OCI-LY3 (cell line): ENCODE measurements at regions not wholly inside any gene's neighbourhood (a gene's known extent, or its start where the extent isn't known, plus 50 kb on each side); places are given as distances from the start of the nearest gene placed in this dataset.

Experiments
- H2AFZ ChIP-seq: fragments of 200-600, 300-600 bp; shearing (Covaris generic); 2 replicates; pipeline ENCODE4 v1.6.0; 2014; ENCODE audit warnings: antibody characterized with exemption, low read depth, low read length
- H3K27ac ChIP-seq: fragments of 200-600, 300-600 bp; sonication (generic); 2 replicates; pipeline ENCODE4 v1.5.1; 2014; ENCODE audit warnings: mild to moderate bottlenecking, low read length, moderate library complexity, mixed read lengths
- H3K27me3 ChIP-seq: fragments of 200-600, 300-600 bp; sonication (generic); 2 replicates; pipeline ENCODE4 v1.6.1; 2014; ENCODE audit warnings: low read depth, low read length, mixed read lengths
- H3K36me3 ChIP-seq: fragments of 200-600, 300-600 bp; sonication (generic); replicated peaks from 2 replicates; pipeline ENCODE3; 2014; ENCODE audit warnings: low read depth, low read length, mixed read lengths
- H3K4me1 ChIP-seq: fragments of 300-600, 200-600 bp; sonication (generic); 2 replicates; pipeline ENCODE4 v1.6.1; 2014; ENCODE audit warnings: low read length, mixed read lengths
- H3K4me2 ChIP-seq: fragments of 200-600, 300-600 bp; sonication (generic); 2 replicates; pipeline ENCODE4 v1.6.1; 2014; ENCODE audit warnings: low read length, mixed read lengths
- H3K4me3 ChIP-seq: fragments of 300-600, 200-600 bp; sonication (generic); 2 replicates; pipeline ENCODE4 v1.5.1; 2014; ENCODE audit warnings: antibody characterized with exemption, mild to moderate bottlenecking, low read length, moderate library complexity
- H3K79me2 ChIP-seq: fragments of 300-600, 200-600 bp; shearing (Covaris generic); 2 replicates; pipeline ENCODE4 v1.6.1; 2014; ENCODE audit warnings: mild to moderate bottlenecking, low read length, mixed read lengths
- H3K9ac ChIP-seq: fragments of 300-600, 200-600 bp; shearing (Covaris generic); 2 replicates; pipeline ENCODE4 v1.6.0; 2014; ENCODE audit warnings: mild to moderate bottlenecking, low read length, moderate library complexity
- H3K9me3 ChIP-seq: fragments of 200-600, 300-600 bp; shearing (Covaris generic); 2 replicates; pipeline ENCODE4 v1.6.1; 2014; ENCODE audit warnings: low read length, mixed read lengths; ENCODE audit not compliant: insufficient read depth
- H4K20me1 ChIP-seq: fragments of 200-600, 300-600 bp; sonication (generic); 2 replicates; pipeline ENCODE4 v1.6.1; 2016; ENCODE audit warnings: low read length, mixed read lengths; ENCODE audit not compliant: insufficient read depth
- EZH2phosphoT487 ChIP-seq: fragments of 200-600 bp; shearing (Covaris generic); IDR thresholded peaks from 2 replicates; pipeline ENCODE4 v1.6.1; 2018; ENCODE audit warnings: antibody characterized with exemption, mixed run types, low read depth
- TF ChIP-seq, protein P1 (sequence below): fragments of 200-600, 300-600 bp; sonication (generic); IDR thresholded peaks from 2 replicates; pipeline ENCODE4 v1.5.1; 2014; ENCODE audit warnings: antibody characterized with exemption, low read length, low read depth

DNA sequence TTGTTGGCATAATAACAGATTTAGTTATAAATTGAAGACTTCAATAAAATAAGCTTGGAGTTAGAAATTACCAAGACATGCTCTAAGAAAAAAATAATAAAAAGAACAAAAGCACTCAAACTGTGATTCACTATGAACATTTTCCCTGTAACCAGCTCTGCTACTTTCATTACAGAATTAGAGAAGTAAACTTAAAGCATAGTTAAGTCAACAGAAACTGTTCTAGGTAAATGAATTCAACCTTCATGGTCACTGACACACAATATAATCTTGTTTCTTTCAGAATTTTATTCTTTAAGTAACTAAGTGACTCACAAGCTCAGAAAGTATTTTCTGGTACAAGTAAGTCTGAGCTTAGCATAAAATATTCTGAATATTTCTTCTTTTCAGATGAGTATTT is 136.3 kb downstream of the KLF5 start:
- no peaks in the 10 kb centered on the region for H3K9me3 ChIP-seq
- H3K4me2 ChIP-seq: no peak overlapping the region
- no peak overlapping the region for H3K4me3 ChIP-seq
- H3K36me3 ChIP-seq: no peaks in the 10 kb centered on the region
- peaks cover 8% of the 10 kb centered on the region for H3K4me1 ChIP-seq
- H2AFZ ChIP-seq: no peak overlapping the region
- H3K79me2 ChIP-seq: no peaks in the 10 kb centered on the region
- no peaks in the 10 kb centered on the region for H4K20me1 ChIP-seq
- H3K27me3 ChIP-seq: no peaks in the 10 kb centered on the region
- H3K27ac ChIP-seq: no peak overlapping the region
- no peak for TF ChIP-seq EZH2phosphoT487
- TF ChIP-seq, protein P1, sequence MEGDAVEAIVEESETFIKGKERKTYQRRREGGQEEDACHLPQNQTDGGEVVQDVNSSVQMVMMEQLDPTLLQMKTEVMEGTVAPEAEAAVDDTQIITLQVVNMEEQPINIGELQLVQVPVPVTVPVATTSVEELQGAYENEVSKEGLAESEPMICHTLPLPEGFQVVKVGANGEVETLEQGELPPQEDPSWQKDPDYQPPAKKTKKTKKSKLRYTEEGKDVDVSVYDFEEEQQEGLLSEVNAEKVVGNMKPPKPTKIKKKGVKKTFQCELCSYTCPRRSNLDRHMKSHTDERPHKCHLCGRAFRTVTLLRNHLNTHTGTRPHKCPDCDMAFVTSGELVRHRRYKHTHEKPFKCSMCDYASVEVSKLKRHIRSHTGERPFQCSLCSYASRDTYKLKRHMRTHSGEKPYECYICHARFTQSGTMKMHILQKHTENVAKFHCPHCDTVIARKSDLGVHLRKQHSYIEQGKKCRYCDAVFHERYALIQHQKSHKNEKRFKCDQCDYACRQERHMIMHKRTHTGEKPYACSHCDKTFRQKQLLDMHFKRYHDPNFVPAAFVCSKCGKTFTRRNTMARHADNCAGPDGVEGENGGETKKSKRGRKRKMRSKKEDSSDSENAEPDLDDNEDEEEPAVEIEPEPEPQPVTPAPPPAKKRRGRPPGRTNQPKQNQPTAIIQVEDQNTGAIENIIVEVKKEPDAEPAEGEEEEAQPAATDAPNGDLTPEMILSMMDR: no peak
- H3K9ac ChIP-seq: no peak overlapping the region

GRCh38 chr13:73194310-73194709 is 135.5 kb downstream of the KLF5 start:
- no peaks in the 10 kb centered on the region for H4K20me1 ChIP-seq
- H3K27me3 ChIP-seq: no peaks in the 10 kb centered on the region
- H3K36me3 ChIP-seq: no peaks in the 10 kb centered on the region
- H3K27ac ChIP-seq: no peak overlapping the region
- no peak overlapping the region for H3K9ac ChIP-seq
- no peak for TF ChIP-seq EZH2phosphoT487
- TF ChIP-seq, protein P1: no peak
- no peaks in the 10 kb centered on the region for H3K79me2 ChIP-seq
- H3K9me3 ChIP-seq: no peaks in the 10 kb centered on the region
- no peak overlapping the region for H2AFZ ChIP-seq
- H3K4me1 ChIP-seq: peaks cover 16% of the 10 kb centered on the region
- H3K4me2 ChIP-seq: no peak overlapping the region
- H3K4me3 ChIP-seq: no peak overlapping the region

- Histone ChIP-seq H3K4me3 (no peak overlapping the region), H3K9ac (no peak overlapping the region), H3K4me1 (peaks cover 17% of the 10 kb centered on the region), H4K20me1 (no peaks in the 10 kb centered on the region), H3K79me2 (no peaks in the 10 kb centered on the region), H3K27ac (no peak overlapping the region), H2AFZ (no peak overlapping the region), H3K36me3 (no peaks in the 10 kb centered on the region), H3K4me2 (no peak overlapping the region), H3K9me3 (no peaks in the 10 kb centered on the region), H3K27me3 (no peaks in the 10 kb centered on the region)
- TF ChIP-seq, protein P1: no peak
- TF ChIP-seq EZH2phosphoT487: no peak
Observed at GRCh38 chr13:73193554-73193953, 134.7 kb downstream of the KLF5 start.

- Histone ChIP-seq H3K9me3 (no peaks in the 10 kb centered on the region), H3K4me1 (peaks cover 17% of the 10 kb centered on the region), H2AFZ (peak overlapping the region; percentile 61), H3K4me2 (peak overlapping the region; percentile 61), H3K36me3 (no peaks in the 10 kb centered on the region), H4K20me1 (no peaks in the 10 kb centered on the region), H3K27ac (no peak overlapping the region), H3K27me3 (no peaks in the 10 kb centered on the region), H3K4me3 (peak overlapping the region; percentile 27; the same call in 1 of the 2 replicates), H3K9ac (no peak overlapping the region), H3K79me2 (no peaks in the 10 kb centered on the region)
- no peak for TF ChIP-seq EZH2phosphoT487
- TF ChIP-seq, protein P1: no peak
Observed at GRCh38 chr13:73190477-73190876, 131.7 kb downstream of the KLF5 start.
